ENCODE measurements at regions not wholly inside any gene's neighbourhood (a gene's known extent, or its start where the extent isn't known, plus 50 kb on each side); places are given as distances from the start of the nearest gene placed in this dataset.

- Histone ChIP-seq H3K9me3 (replicated peaks; ENCODE audit: control insufficient read depth, insufficient read depth, low read depth, low read length) (no peaks in the 10 kb centered on the region), H3K4me1 (replicated peaks in 1 of 2; ENCODE audit: control insufficient read depth in 2 of 2, insufficient read depth in 2 of 2, low read length in 2 of 2) (no peaks in the 10 kb centered on the region), H3K27me3 (ENCODE audit: control insufficient read depth in 2 of 2, insufficient read depth in 2 of 2, low read length in 2 of 2) (peaks cover 0 to 24% of the 10 kb centered on the region in 2 experiments; a peak in 2 of 5 replicates), H3K4me2 (ENCODE audit: insufficient read depth, low read length) (no peak overlapping the region), H3K27ac (ENCODE audit: extremely low read depth, low read depth, low read length) (no peak overlapping the region), H3K4me3 (no peak overlapping the region), H4K20me1 (replicated peaks; ENCODE audit: control insufficient read depth, insufficient read depth, low read length) (no peaks in the 10 kb centered on the region; the same call in 1 of the 2 replicates), H2AFZ (ENCODE audit: low read depth, low read length) (no peak overlapping the region), H3K36me3 (ENCODE audit: control insufficient read depth, insufficient read depth, low read length) (no peaks in the 10 kb centered on the region), H3K9ac (ENCODE audit: insufficient read depth in 1 of 2, low read depth in 2 of 2, low read length in 2 of 2) (no peak overlapping the region), H3K79me2 (ENCODE audit: control insufficient read depth, insufficient read depth, low read length) (no peaks in the 10 kb centered on the region), H3K9me1 (ENCODE audit: control insufficient read depth, insufficient read depth, low read length) (no peaks in the 10 kb centered on the region)
- ATAC-seq (no peak), DNase-seq (ENCODE audit: extremely low read depth in 1 of 4, low spot score in 3 of 4) (no peak), FAIRE-seq (no peak)
- intact Hi-C loops (cut with micrococcal nuclease): no loop called here
- CTCF ChIA-PET (ENCODE audit: low intra/inter-chr PET ratio): no interaction called here
- POLR2A ChIA-PET: no interaction called here
- no TSS peak for BruUV-seq (replicated peaks)
- in situ Hi-C loops (cut with MboI): loop anchor here (5.0 to 25.0 kb wide), 3 partner anchors 109 to 544 kb away; no protein-coding TSS in a partner anchor
- whole genome bisulfite sequencing (ENCODE audit: insufficient coverage, low coverage, missing lambda C conversion rate): 0% methylated on average over 4 of the region's 6 CpGs
- TF ChIP-seq MTA1 (IDR thresholded peaks at IDR 0.05; ENCODE audit: borderline replicate concordance) (no peak), CBX3 (IDR thresholded peaks at IDR 0.05; ENCODE audit: borderline replicate concordance in 1 of 2, low read length in 2 of 2) (no peak), OTX1 (CRISPR knock-in tag; IDR thresholded peaks at IDR 0.05) (no peak), SIN3A (IDR thresholded peaks at IDR 0.05; ENCODE audit: borderline replicate concordance in 2 of 2, control insufficient read depth in 1 of 2, low read depth in 2 of 2, low read length in 2 of 2) (no peak), FUS (optimal IDR thresholded peaks at IDR 0.05; ENCODE audit: low read depth, low read length) (no peak), E2F3 (CRISPR knock-in tag; IDR thresholded peaks at IDR 0.05) (no peak), SNRNP70 (optimal IDR thresholded peaks at IDR 0.05; ENCODE audit: low read depth, low read length) (no peak), RREB1 (CRISPR knock-in tag; IDR thresholded peaks at IDR 0.05) (no peak), ZNF507 (tag; conservative IDR thresholded peaks at IDR 0.05) (no peak), BRCA1 (IDR thresholded peaks at IDR 0.05) (no peak), BRCA1 (CRISPR knock-in tag; IDR thresholded peaks at IDR 0.05) (no peak), NFXL1 (CRISPR knock-in tag; IDR thresholded peaks at IDR 0.05) (no peak), ZNF212 (CRISPR knock-in tag; IDR thresholded peaks at IDR 0.05) (no peak), SMAD2 (IDR thresholded peaks at IDR 0.05; ENCODE audit: low read depth, low read length) (no peak), FOXP4 (CRISPR knock-in tag; IDR thresholded peaks at IDR 0.05; ENCODE audit: borderline replicate concordance) (no peak)
These were observed 196.5 kb downstream of the SHANK2 start for GRCh38 chr11:71055925-71056324.
